ENCODE measurements at regions not wholly inside any gene's neighbourhood (a gene's known extent, or its start where the extent isn't known, plus 50 kb on each side); places are given as distances from the start of the nearest gene placed in this dataset.

GRCh38 chr10:43879742-43880141, 231.1 kb upstream of the ZNF32 start:
- no peak for TF ChIP-seq CTCF (IDR thresholded peaks at IDR 0.05)
- TF ChIP-seq JUN (IDR thresholded peaks at IDR 0.05), result no peak
- TF ChIP-seq MAX (IDR thresholded peaks at IDR 0.05), result no peak
- TF ChIP-seq ZFP36 (IDR thresholded peaks at IDR 0.05; ENCODE audit: borderline replicate concordance, partially characterized antibody), result no peak
- no peak for TF ChIP-seq RAD21 (conservative IDR thresholded peaks at IDR 0.05 in 1 of 2, IDR thresholded peaks at IDR 0.05 in 1 of 2)
- TF ChIP-seq POLR2A (IDR thresholded peaks at IDR 0.05; ENCODE audit: low read length), result no peak
- TF ChIP-seq RARB (CRISPR knock-in tag; IDR thresholded peaks at IDR 0.05), result no peak
- no peak for TF ChIP-seq JUNB (IDR thresholded peaks at IDR 0.05)
- TF ChIP-seq ZSCAN20 (CRISPR knock-in tag; IDR thresholded peaks at IDR 0.05), result no peak
- no peak for TF ChIP-seq REST (IDR thresholded peaks at IDR 0.05)
- TF ChIP-seq RFX5 (IDR thresholded peaks at IDR 0.05), result no peak
- no peak for TF ChIP-seq MAZ (IDR thresholded peaks at IDR 0.05; ENCODE audit: borderline replicate concordance, low read depth, low read length)
- TF ChIP-seq PHF8 (IDR thresholded peaks at IDR 0.05; ENCODE audit: borderline replicate concordance, low read depth), result no peak
